Epithelial cell of esophagus (primary cell): ENCODE measurements at regions not wholly inside any gene's neighbourhood (a gene's known extent, or its start where the extent isn't known, plus 50 kb on each side); places are given as distances from the start of the nearest gene placed in this dataset.

ENCODE experiments used
- DNase-seq: peaks from one replicate; pipeline ENCODE4 v3.0.0; 2010; ENCODE audit warnings: low read depth
- H3K4me3 ChIP-seq: 2 replicates; pipeline ENCODE4 v1.5.1; 2011; ENCODE audit warnings: mild to moderate bottlenecking, low read length, control low read depth
- CTCF ChIP-seq: IDR thresholded peaks from 2 replicates; pipeline ENCODE4 v1.5.1; 2011; ENCODE audit warnings: low read depth, mild to moderate bottlenecking, low read length, control low read depth, inconsistent platforms; ENCODE audit not compliant: insufficient read depth; ENCODE audit errors: missing control alignments

GRCh38 chr4:108313546-108314339 is 145.0 kb upstream of the LEF1 start:
- TF ChIP-seq CTCF: no peak
- no peak overlapping the region for H3K4me3 ChIP-seq
- no peak for DNase-seq

GRCh38 chr4:108311313-108311712 is 142.6 kb upstream of the LEF1 start:
- DNase-seq: no peak
- H3K4me3 ChIP-seq: no peak overlapping the region
- TF ChIP-seq CTCF: no peak

- H3K4me3 ChIP-seq: no peak overlapping the region
- TF ChIP-seq CTCF: no peak
- DNase-seq: peak; percentile 58
Measured at GRCh38 chr4:108303488-108304177, 134.9 kb upstream of the LEF1 start.

GRCh38 chr4:108301545-108302251 is 133.0 kb upstream of the LEF1 start:
- no peak for TF ChIP-seq CTCF
- peak; percentile 37 for DNase-seq

GRCh38 chr4:108297605-108298004 is 128.9 kb upstream of the LEF1 start:
- DNase-seq: peak; percentile 41
- no peak for TF ChIP-seq CTCF
- no peak overlapping the region for H3K4me3 ChIP-seq

More at GRCh38 chr4:108301545-108302251, 133.0 kb upstream of the LEF1 start:
- H3K4me3 ChIP-seq: no peak overlapping the region

GRCh38 chr4:108292229-108292628 is 123.5 kb upstream of the LEF1 start:
- no peak overlapping the region for H3K4me3 ChIP-seq

More at GRCh38 chr4:108292229-108292628, 123.5 kb upstream of the LEF1 start:
- TF ChIP-seq CTCF: no peak
- no peak for DNase-seq
